Activated T-helper 1 cell treated with Interleukin-2 at 50 U/mL for 16 hours (primary cell): ENCODE measurements at regions not wholly inside any gene's neighbourhood (a gene's known extent, or its start where the extent isn't known, plus 50 kb on each side); places are given as distances from the start of the nearest gene placed in this dataset.
"Not testable (repeated sequence)": the region's sequence is repeated elsewhere in the genome, so short reads cannot be mapped to it uniquely, and the experiment has no call there.

Source experiments
- DNase-seq: peaks from one replicate; pipeline ENCODE4 v3.0.0-alpha.2; 2020; ENCODE audit warnings: low read depth

DNA sequence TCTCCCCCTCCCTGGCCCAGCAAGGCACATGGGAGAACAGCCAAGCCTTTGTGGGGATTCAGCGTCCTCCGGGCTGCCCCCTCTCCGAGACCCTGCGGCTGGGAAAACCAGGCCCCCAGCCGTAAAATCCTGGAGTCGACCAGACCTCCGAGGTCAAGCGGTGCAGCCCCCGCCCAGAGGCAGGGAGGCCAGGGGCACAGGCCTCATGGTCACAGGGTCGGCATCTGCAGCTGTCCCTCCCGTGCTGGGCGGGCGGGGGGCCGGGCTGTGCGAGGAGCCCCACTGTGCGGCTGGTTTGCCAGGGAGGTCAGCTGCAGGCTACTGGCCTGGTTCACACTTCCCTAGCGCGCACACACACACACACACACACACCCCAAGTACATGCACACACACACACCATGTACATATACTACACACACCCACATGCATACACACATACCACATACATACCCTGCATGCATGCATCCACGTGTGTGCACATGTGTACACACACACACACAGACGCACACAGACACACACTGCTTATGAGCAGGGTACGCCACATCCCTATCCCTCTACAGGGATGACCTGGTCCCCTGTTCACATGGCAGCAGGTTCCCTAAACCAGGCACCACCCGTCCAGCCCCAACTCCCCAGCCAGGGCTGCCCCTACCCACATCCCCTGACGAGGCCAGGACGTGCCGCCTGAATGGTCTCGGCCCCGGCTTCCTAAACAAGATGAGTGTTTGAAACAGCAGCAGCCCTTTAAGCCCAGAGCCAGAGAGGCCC lies 108.9 kb upstream of the CIBAR2 start:
- DNase-seq = no peak

DNA sequence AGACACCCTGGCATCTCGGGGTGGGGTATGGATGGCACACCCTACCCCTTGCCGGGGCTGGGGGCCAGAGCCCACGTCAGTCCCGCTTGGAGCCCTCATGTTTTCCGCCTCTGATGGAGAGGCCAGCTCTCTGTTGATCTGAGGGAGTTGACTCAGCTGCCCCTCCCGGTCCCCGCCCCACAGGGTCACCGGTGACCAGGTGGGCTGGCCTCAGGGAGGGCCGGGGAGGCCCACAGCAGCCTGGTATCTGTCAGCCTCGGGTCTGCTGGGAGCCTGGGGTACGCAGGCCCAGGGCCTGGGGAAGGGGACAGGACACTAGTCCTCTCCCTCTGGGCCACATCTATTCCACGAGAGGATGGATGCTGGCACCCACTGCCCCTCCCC lies 109.5 kb upstream of the CIBAR2 start:
- no peak for DNase-seq

DNA sequence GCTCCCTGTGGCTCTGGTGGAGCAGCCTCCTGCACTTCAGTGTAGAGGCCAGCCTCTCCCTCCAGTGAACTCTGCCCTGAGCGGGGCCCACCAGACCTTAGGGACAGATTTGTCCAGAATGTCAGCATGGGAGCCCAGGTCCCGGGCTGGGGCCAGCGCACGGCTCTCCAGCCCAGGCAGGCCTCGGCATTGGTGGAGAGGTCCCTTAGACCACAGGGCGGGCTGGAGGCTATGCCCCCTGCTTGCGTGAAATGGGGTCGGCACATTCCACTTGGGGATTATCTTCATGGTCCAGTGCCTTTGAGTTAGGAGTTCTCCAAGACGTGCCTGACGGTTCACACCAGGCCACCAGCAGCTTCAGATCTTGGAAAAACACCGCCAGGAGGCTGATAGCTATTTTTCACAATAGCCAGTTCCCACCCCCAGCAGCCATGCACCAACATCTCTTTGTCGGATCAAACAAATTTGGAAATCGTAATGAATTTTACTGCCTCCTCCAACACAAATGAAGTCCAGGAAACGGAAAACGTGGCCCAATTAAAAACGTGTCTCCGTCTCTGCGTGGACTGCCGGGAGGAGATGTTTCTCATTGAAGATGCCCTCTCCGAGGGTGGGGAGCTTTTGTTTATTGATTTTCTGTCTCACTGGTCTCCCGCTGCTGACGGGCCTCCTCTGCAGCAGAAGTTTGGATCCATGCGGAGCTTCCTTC lies 110.0 kb upstream of the CIBAR2 start:
- no peak for DNase-seq

DNA sequence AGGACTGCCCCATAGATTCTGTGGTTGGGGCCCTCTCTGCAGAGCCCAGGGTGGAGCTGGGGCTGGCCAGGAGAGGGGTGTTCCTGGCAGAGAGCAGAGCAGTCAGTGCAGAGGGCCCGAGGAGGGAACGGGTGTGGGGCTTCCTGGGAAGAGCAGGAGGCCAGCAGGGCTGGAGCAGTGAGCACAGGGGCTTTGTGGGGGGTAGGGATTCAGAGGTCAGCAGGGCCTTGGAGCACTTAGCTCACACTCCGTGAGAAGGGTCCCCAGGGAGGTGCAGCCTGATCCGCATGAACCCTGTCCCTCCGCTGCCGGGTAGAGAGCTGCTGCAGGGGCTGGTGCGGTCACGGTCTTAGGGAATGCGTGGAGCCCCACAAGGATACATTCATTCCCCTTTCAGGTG lies 113.0 kb upstream of the CIBAR2 start:
- no peak for DNase-seq

DNA sequence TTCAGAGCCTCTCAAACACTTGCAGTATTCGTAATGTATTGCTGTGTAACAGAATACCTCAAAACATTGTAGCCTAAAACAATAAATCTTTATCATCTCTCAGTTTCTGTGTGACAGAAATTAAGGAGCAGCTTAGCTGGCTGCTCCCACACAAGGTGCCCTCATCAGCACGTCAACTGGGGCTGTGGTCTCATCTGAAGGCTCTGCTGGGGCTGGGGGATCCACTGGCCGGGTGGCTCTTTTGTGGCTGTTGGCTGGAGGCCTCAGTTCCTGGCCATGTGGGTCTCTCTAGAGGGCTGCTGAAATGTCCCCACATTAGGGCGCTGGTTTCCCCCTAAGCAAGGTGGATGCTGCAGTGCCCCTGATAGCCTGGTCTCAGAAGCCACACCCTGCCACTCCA lies 113.4 kb upstream of the CIBAR2 start:
- DNase-seq = no peak

DNA sequence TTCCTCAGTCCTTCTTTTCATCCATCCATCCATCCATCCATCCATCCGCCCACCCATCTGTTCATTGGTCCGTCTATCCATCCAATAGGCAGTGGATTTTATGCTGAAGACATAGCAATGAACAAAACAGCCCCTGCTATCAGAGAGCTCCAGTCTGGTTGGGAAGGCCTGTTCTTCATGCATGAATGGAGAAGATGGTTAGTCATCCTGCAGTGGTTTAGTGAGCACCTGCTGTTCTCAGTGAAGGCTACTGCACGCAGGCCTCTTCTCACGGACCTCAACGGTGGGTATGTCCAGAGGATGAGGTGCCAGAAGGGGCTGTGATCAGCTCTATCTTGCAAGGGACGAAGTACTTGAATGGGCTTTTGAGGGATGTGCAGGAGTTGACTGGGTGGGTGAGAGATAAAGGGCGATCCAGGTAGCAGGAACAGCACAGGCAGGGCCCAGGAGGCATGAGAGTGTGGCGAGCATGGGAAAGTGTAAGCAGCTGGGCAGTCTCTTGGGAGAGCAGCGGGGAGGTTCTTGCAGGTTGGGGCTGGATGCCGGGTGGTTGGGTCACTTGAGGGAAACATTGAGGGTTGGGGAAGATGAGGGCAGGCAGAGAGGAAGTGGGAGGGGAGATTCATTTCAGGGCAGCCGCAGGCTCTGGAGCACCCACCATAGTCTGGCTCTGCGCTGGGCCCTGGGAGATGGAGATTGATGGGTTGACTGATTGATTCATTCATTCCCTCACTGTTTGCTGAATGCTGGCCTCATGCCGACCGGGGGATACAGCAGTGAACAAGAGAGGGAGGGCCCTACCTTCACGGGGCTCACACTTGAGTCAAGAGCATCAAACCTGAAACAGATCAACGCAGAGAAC lies 115.0 kb upstream of the CIBAR2 start:
- no peak for DNase-seq

DNA sequence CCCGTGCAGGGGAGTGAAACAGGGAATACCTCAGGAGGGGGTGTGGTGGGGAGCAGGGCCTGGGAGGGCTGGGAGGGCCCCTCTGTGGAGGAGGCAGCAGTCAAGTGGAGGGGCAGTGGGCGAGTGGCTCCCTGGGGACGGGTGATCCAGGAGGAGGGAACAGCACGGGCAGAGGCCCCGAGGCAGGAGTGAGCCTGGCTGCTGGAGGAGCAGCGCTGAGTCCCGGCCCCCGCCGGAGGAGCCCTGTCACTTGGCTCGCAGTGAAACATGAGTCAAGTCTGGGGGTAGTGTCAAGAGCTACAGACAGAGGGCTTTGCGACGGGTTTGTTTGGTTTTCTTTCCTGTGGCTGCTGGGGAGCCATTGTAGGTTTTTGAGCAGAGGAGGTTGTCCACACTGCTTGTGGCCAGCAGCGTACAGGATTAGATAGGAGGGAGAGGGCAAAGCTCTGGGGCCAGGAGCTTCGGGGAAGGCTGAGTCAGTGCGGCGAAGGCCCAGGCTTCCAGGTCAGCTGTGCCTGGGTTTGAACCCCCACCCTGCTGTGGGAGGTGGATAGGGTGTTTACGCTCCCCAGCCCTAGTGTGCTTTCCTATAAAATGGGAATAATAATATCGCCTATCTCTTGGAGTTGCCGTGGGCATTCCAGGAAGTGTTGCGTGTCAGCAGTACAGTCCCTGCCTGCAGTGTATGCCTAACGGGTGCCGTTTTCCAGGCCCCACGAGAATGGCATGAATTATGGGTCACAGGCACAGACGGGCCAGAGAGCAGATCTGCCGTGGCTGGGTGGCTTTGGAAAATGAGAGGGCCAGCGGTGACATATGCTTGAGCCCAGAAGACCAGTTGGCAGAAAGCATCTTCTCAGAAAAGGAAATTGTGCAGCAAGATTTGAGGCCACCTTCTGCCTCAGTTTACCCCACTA lies 115.9 kb upstream of the CIBAR2 start:
- no peak for DNase-seq

DNA sequence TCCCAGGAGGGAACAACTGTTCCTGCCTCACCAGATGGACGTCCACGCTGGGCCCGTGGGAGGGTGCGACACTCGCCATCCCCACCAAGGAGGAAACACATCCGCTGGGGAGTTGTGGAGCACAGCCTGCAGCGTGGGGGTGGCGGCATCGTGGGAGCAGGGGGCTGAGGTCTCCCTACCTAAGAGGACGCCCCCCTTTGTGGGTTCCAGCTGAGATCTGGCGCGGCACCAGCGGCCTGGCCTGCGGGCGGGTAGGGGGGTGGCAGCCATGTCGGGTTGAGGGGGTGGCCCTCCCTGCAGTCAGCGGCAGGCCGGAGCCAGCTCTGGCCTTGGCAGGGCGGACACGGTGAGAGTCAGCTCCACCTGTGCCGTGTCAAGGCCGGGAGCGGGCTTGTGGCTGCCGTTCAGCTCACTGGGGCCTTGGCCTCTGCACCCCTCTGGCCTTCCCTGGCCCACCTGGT lies 116.7 kb upstream of the CIBAR2 start:
- no peak for DNase-seq

DNA sequence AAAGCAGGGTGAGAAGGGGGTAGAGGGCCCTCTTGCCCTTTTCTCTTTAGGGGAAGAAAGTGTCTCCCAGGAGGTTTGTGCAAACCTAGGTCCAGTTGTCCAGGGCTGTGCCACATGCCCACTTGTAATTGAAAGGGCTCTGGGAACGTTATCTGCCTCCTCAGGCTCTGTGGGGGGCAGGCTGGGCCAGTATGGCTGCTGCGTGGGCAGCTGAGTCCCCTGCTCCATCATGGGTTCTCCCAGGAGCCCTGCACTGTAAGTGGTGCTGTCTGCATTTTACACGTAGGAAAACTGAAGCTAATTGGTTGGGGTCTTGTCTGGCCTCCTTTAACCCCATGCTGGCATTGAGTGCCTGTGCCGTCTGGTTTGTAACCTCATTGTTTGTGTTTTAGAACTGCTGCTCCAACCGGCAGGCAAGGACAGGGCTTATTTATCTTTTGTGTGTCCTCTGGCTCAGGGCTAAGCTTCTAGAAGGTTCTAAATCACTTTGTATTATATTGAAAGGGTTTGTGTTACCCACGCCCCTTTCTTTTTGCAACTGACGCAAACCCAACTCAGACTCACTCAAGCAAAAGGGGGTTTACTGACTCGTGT lies 117.7 kb upstream of the CIBAR2 start:
- no peak for DNase-seq

DNA sequence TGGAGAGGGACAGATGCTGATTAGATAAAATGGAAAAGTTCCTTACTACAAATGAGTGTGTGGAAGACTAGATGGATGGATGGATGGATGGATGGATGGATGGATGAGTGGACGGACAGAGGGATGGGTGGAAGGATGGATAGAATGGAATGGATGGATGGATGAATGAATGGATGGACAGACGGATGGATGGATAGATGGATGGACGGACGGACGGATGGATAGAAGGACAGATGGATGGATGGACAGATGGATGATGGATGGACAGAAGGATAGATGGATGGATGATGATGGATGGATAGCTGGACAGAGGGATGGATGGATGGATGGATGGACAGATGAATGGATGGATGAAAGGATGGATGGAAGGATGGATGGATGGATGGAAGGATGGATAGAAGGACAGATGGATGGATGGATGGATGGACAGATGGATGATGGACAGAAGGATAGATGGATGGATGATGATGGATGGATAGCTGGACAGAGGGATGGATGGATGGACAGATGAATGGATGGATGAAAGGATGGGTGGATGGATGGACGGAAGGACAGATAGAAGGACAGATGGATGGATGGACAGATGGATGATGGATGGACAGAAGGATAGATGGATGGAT lies 118.6 kb upstream of the CIBAR2 start:
- not testable (repeated sequence) for DNase-seq

DNA sequence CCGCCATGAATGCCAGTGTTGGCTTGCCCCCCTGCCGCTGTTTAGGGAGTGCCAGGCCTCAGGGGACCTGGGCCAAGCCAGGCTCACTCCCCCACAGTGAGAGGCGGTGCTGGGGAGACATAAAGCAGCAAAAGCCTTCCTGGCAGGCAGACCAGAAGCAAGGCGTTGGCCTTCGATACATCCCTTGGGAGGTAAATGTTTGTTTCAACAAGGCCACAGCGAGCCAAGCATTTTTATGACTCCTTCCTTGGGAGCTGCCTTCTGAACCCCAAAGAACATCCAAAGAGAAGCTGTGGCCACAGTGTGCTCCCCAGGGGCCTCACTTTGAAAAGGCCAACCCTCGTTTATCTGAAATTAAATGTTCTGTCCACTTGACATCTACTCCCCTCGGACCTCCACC lies 119.7 kb upstream of the CIBAR2 start:
- DNase-seq = no peak

DNA sequence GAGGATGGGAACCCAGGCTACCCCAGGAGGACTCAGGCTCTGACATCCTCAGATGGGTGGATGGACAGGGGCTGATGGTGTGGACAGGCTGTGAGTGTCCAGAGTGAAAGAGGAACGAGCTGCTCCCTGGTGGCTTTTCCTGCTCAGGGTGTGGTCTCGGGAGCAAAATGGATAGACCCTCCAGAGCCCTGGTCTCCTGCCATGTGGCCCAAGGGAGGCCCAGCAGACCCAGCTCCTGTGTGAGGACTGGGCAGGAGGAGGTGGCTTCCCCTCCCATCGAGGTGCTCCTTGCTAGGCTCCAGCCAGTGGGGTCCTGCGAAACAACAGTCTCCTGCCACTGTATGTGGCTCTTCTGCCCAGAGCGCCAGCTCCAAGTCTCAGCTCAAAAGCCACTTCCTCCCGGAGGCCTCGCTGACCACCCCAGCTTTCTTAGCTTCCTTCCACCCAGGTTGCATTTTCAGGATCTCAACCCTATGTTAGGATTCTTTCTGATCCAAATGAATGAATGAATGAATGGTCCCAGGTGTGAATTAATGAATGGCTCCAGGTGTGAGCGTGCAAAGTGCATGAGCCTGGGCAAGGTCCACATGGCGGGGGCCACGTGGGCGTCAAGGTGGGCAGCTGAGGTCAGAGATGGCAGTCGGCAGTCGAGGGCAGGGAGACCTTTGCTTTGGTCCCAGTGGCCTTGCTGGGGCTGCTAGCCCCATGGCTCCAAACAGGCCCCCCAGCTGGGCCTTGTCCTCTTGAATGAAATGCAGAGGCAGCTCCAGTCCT lies 120.3 kb upstream of the CIBAR2 start:
- no peak for DNase-seq

DNA sequence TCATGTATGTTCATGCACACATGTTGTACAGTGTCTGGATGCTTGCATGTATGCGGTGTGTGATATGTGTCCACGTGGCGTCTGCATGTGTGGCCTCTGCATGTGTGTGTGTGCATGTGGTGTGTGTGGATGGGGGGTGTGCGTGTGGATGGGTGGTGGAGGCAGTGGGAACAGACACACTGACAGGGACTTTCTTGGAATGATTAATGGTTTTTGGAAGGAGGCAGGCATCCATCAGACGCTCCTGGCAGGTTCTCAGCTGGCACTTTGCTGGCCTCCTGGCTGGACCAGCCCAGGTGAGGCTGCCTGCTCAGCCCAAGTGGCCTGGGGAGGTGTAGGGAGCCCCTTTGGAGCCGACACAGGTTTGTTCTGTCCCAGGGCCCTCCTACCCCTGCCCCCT lies 121.2 kb upstream of the CIBAR2 start:
- no peak for DNase-seq

DNA sequence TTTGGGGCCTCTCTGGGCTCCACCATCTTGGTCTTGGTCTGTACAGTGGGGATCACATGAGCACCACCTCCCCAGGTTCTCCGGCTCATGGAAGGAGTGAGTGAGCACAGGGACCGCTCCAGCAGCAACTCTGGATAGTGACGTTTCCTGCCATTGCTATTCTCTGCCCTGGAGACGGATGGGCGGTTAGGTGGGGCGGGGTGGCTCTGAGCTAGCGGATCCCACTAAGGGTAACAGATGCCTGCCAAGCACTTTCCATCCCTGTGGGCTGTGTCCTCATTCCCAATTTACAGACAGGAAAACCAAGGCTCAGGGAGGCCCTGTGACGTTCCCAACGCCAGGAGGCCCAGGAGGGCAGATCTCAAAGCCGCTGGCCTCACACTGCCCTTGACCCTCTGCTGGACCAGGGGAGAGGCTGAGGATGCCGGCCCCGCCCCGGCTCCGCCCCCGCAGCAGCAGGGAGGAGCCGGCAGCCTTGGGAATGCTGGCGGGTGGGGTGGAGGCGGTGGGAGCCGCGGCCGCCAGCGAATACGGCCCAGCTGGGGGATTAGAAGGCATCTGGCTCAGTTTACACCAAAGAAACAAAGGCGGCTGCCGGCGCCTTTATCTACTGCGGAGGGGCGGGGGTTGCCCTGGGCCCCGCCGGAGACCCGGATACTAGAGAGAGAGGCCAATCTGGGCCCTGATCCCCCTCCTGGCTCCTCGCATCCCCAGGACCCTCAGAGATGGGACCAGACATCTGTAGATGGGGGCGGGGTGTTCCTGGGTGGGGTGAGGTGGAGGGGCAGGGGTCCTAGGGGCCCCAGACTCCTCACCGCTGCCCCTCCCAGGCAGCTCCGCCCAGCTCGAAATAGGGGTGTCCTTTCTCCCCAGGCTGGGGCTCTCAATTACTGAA lies 122.3 kb upstream of the CIBAR2 start:
- no peak for DNase-seq

DNA sequence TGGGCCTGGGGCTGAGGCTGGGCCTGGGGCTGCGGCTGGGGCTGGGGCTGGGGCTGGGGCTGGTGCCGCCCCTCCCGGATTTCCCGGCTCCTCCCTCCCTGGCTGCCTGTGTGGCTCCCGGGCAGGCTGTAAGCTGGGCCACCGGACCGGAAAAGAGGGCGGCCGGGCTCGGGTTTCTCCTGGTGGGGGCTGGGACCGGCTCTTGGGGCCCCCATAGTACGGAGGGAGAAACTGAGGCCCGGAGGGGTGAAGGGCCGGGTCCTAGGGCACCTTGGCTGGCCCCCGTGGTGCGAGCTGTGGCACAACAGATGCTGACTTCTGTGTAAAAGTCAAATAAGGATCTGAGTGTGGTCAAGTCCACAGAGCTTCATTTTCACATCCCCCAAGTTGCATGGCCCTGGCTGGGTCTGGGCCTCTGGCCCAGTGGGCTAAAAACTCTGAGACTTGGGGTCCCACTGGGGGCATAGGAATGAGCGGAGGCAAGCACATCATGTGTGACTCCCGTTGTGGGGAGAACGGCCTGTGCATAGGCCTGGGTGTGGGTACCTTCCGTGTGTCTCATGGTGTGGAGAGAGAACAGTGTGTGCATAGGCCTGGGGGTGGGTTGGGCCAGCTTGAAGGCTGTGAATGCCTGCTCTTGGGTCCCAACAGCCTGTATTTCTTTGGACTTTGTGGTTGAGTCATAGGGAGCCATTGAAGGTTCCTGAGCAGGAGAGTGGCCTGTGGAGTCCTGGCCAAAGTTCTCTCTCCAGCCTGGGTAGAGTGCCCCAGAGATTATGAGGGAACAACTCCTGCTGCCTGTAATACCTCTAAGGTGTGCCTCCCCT lies 123.9 kb upstream of the CIBAR2 start:
- no peak for DNase-seq

DNA sequence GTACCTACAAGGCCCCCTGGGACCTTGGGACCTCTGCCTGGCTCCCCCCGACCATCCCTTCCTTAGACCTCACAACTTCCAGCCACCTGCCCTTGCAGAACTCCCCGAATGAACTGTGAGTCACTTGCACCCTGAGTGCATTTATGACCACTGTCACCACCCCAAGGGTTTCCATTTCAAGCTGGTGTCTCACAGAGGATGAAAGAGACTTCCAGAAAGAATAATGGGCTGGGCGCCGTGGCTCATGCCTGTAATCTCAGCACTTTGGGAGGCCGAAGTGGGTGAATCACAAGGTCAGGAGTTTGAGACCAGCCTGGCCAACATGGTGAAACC lies 124.5 kb upstream of the CIBAR2 start:
- no peak for DNase-seq

DNA sequence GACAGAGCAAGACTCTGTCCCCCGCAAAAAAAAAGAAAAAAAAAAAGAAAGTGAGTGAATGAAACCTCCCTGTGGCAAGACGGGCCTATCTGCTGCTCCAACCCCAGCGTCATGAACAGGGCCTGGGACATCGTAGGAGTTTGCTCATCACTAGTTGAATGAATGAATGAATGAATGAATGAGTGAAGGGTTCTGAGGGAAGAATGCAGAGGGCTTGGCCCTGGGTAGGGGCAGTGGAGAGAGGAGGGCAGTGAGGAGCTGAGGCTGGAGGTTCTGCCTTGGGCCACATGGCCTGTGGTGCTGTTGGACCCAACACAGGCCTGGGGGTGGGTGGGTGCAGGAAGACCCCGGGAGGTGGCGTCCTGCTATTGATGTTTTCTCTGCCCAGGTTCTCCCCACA lies 125.5 kb upstream of the CIBAR2 start:
- no peak for DNase-seq

DNA sequence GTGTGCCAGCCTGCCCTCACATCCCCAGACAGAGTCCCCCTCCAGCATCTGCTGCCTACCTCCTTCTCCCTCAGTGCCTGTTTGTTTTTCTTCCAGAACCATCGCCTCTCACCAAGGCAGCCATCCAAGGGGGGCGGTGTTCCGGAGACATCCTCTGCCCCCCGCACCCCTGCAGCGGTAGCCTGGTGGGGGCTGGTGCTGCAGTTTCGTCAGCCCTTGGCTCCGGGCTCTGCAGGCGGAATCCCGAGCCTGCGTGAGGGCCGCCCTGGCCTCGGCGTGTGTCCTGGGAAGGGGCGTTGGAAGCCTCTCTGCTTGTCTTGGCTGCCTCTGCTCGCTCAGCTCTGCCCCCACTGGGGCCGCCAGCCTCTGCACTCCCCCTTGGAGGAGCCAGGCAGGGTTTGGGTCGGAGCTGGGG lies 126.0 kb upstream of the CIBAR2 start:
- no peak for DNase-seq
